ENCODE measurements at regions not wholly inside any gene's neighbourhood (a gene's known extent, or its start where the extent isn't known, plus 50 kb on each side); places are given as distances from the start of the nearest gene placed in this dataset.

GRCh38 chr3:163786416-163786815 lies 1291.9 kb downstream of the SI start:
- no peak overlapping the region for H3K4me3 ChIP-seq (ENCODE audit: low read depth, low read length)
- ChIA-PET POLR2A (no interaction called here), CTCF (interaction anchor here (1.4 kb wide), 1 partner anchor 16 kb away, joined by 3 read pairs; no protein-coding TSS in a partner anchor)
- DNase-seq (ENCODE audit: low read depth): no peak
- H3K36me3 ChIP-seq (ENCODE audit: control insufficient read depth, insufficient read depth, low read length): no peaks in the 10 kb centered on the region
- no peaks in the 10 kb centered on the region for H3K27me3 ChIP-seq (ENCODE audit: control insufficient read depth, insufficient read depth, low read length)
- TF ChIP-seq CTCF (IDR thresholded peaks at IDR 0.05; ENCODE audit: insufficient read depth, low read depth, low read length): no peak

- no peaks in the 10 kb centered on the region for H3K36me3 ChIP-seq (ENCODE audit: control insufficient read depth, insufficient read depth, low read length)
- ChIA-PET POLR2A (no interaction called here), CTCF (interaction anchor here (1.4 kb wide), 1 partner anchor 16 kb away, joined by 3 read pairs; no protein-coding TSS in a partner anchor)
- no peaks in the 10 kb centered on the region for H3K27me3 ChIP-seq (ENCODE audit: control insufficient read depth, insufficient read depth, low read length)
- no peak overlapping the region for H3K4me3 ChIP-seq (ENCODE audit: low read depth, low read length)
- TF ChIP-seq CTCF (IDR thresholded peaks at IDR 0.05; ENCODE audit: insufficient read depth, low read depth, low read length): no peak
- no peak for DNase-seq (ENCODE audit: low read depth)
Observed at GRCh38 chr3:163785693-163786092, 1292.6 kb downstream of the SI start.

GRCh38 chr3:163779396-163780344 lies 1298.6 kb downstream of the SI start:
- DNase-seq (ENCODE audit: low read depth): no peak
- TF ChIP-seq CTCF (IDR thresholded peaks at IDR 0.05; ENCODE audit: insufficient read depth, low read depth, low read length): no peak
- ChIA-PET POLR2A (no interaction called here), CTCF (interaction anchor here (1.5 kb wide), 1 partner anchor 8 kb away, joined by 4 read pairs; no protein-coding TSS in a partner anchor)
- H3K36me3 ChIP-seq (ENCODE audit: control insufficient read depth, insufficient read depth, low read length): no peaks in the 10 kb centered on the region
- H3K4me3 ChIP-seq (ENCODE audit: low read depth, low read length): no peak overlapping the region
- no peaks in the 10 kb centered on the region for H3K27me3 ChIP-seq (ENCODE audit: control insufficient read depth, insufficient read depth, low read length)

GRCh38 chr3:163776743-163777142 lies 1301.6 kb downstream of the SI start:
- Histone ChIP-seq H3K36me3 (ENCODE audit: control insufficient read depth, insufficient read depth, low read length) (no peaks in the 10 kb centered on the region), H3K27me3 (ENCODE audit: control insufficient read depth, insufficient read depth, low read length) (no peaks in the 10 kb centered on the region), H3K4me3 (ENCODE audit: low read depth, low read length) (no peak overlapping the region)
- ChIA-PET POLR2A (no interaction called here), CTCF (no interaction called here)
- DNase-seq (ENCODE audit: low read depth): no peak
- TF ChIP-seq CTCF (IDR thresholded peaks at IDR 0.05; ENCODE audit: insufficient read depth, low read depth, low read length): no peak

- no peak for TF ChIP-seq CTCF (IDR thresholded peaks at IDR 0.05; ENCODE audit: insufficient read depth, low read depth, low read length)
- ChIA-PET CTCF (interaction anchor here (0.7 kb wide), 1 partner anchor 15 kb away, joined by 3 read pairs; no protein-coding TSS in a partner anchor), POLR2A (no interaction called here)
- H3K36me3 ChIP-seq (ENCODE audit: control insufficient read depth, insufficient read depth, low read length): no peaks in the 10 kb centered on the region
- no peak for DNase-seq (ENCODE audit: low read depth)
- no peak overlapping the region for H3K4me3 ChIP-seq (ENCODE audit: low read depth, low read length)
- no peaks in the 10 kb centered on the region for H3K27me3 ChIP-seq (ENCODE audit: control insufficient read depth, insufficient read depth, low read length)
Observed at GRCh38 chr3:163773136-163773535, 1305.2 kb downstream of the SI start.
